Loucy (cell line): ENCODE measurements at regions not wholly inside any gene's neighbourhood (a gene's known extent, or its start where the extent isn't known, plus 50 kb on each side); places are given as distances from the start of the nearest gene placed in this dataset.

Experiments
- H2AFZ ChIP-seq: fragments of 200-600 bp; sonication (generic); 2 replicates; pipeline ENCODE4 v1.6.0; 2016; ENCODE audit warnings: antibody characterized with exemption, mild to moderate bottlenecking, low read length, moderate library complexity
- H3F3A ChIP-seq: fragments of 200-600 bp; 2 replicates; pipeline ENCODE4 v1.6.0; 2016; ENCODE audit warnings: antibody characterized with exemption, low read depth, mild to moderate bottlenecking
- H3K27me3 ChIP-seq: fragments of 200-600 bp; sonication (generic); 2 replicates; pipeline ENCODE4 v1.6.1; 2014; ENCODE audit warnings: low read length, mild to moderate bottlenecking; ENCODE audit not compliant: insufficient read depth, poor library complexity, severe bottlenecking
- H3K36me3 ChIP-seq: fragments of 200-600 bp; sonication (generic); 2 replicates; pipeline ENCODE4 v1.6.1; 2016; ENCODE audit warnings: low read length; ENCODE audit not compliant: insufficient read depth
- H3K4me1 ChIP-seq: fragments of 200-600 bp; sonication (generic); 2 replicates; pipeline ENCODE4 v1.5.1; 2014; ENCODE audit warnings: low read length, mild to moderate bottlenecking; ENCODE audit not compliant: insufficient read depth, poor library complexity, severe bottlenecking
- H3K4me2 ChIP-seq: fragments of 200-600 bp; sonication (generic); 2 replicates; pipeline ENCODE4 v1.6.0; 2014; ENCODE audit warnings: antibody characterized with exemption, low read length, low read depth, mild to moderate bottlenecking; ENCODE audit not compliant: poor library complexity, severe bottlenecking
- H3K4me3 ChIP-seq: fragments of 200-600 bp; sonication (generic); 2 replicates; pipeline ENCODE4 v1.5.1; 2014; ENCODE audit warnings: low read length, mild to moderate bottlenecking, mixed read lengths; ENCODE audit not compliant: poor library complexity, severe bottlenecking
- H3K79me2 ChIP-seq: fragments of 200-600 bp; sonication (generic); 2 replicates; pipeline ENCODE4 v1.6.1; 2014; ENCODE audit warnings: low read length; ENCODE audit not compliant: insufficient read depth
- H3K9ac ChIP-seq: fragments of 200-600 bp; sonication (generic); 2 replicates; pipeline ENCODE4 v1.6.0; 2014; ENCODE audit warnings: mild to moderate bottlenecking, low read depth, low read length, moderate library complexity; ENCODE audit not compliant: poor library complexity, severe bottlenecking
- H3K9me2 ChIP-seq: fragments of 200-600 bp; sonication (generic); replicated peaks from 2 replicates; pipeline ENCODE4 v1.6.1; 2016; ENCODE audit warnings: low read depth, low read length, mixed read lengths
- H3K9me3 ChIP-seq: fragments of 200-600 bp; sonication (generic); 2 replicates; pipeline ENCODE4 v1.6.1; 2014; ENCODE audit warnings: mild to moderate bottlenecking, antibody characterized with exemption, low read length, low read depth; ENCODE audit not compliant: insufficient read depth
- H4K20me1 ChIP-seq: fragments of 200-600 bp; sonication (generic); 2 replicates; pipeline ENCODE4 v1.6.0; 2014; ENCODE audit warnings: antibody characterized with exemption, low read length, mild to moderate bottlenecking; ENCODE audit not compliant: insufficient read depth, poor library complexity, severe bottlenecking
- CTCF ChIP-seq: fragments of 200-600 bp; sonication (generic); conservative IDR thresholded peaks from 2 replicates; pipeline ENCODE4 v1.5.1; 2014; ENCODE audit warnings: mild to moderate bottlenecking, antibody characterized with exemption, low read length
- EZH2phosphoT487 ChIP-seq: fragments of 200-600 bp; IDR thresholded peaks from 2 replicates; pipeline ENCODE4 v1.6.1; 2018; ENCODE audit warnings: antibody characterized with exemption, mild to moderate bottlenecking, moderate library complexity, borderline replicate concordance

GRCh38 chr4:43425206-43425605 lies 532.7 kb downstream of the GRXCR1 start:
- Histone ChIP-seq H4K20me1 (no peaks in the 10 kb centered on the region), H3K36me3 (no peaks in the 10 kb centered on the region), H3K27me3 (no peaks in the 10 kb centered on the region), H3K4me1 (no peaks in the 10 kb centered on the region), H3K9ac (no peak overlapping the region), H3K4me2 (no peak overlapping the region), H2AFZ (no peak overlapping the region), H3K79me2 (no peaks in the 10 kb centered on the region), H3K9me3 (no peaks in the 10 kb centered on the region), H3F3A (no peaks in the 10 kb centered on the region), H3K4me3 (no peak overlapping the region), H3K9me2 (no peaks in the 10 kb centered on the region; the same call in 1 of the 2 replicates)
- TF ChIP-seq EZH2phosphoT487: no peak

- no peaks in the 10 kb centered on the region for H3K36me3 ChIP-seq
- H2AFZ ChIP-seq: no peak overlapping the region
- no peak overlapping the region for H3K4me2 ChIP-seq
- no peaks in the 10 kb centered on the region for H4K20me1 ChIP-seq
- no peak overlapping the region for H3K4me3 ChIP-seq
- H3K9me3 ChIP-seq: no peaks in the 10 kb centered on the region
- no peaks in the 10 kb centered on the region for H3K79me2 ChIP-seq
- H3K4me1 ChIP-seq: no peaks in the 10 kb centered on the region
- H3K9me2 ChIP-seq: no peaks in the 10 kb centered on the region
- no peaks in the 10 kb centered on the region for H3K27me3 ChIP-seq
- no peak overlapping the region for H3K9ac ChIP-seq
- H3F3A ChIP-seq: no peaks in the 10 kb centered on the region
- TF ChIP-seq EZH2phosphoT487 (no peak), CTCF (no peak)
Observed at GRCh38 chr4:43435291-43435690, 542.8 kb downstream of the GRXCR1 start.

DNA sequence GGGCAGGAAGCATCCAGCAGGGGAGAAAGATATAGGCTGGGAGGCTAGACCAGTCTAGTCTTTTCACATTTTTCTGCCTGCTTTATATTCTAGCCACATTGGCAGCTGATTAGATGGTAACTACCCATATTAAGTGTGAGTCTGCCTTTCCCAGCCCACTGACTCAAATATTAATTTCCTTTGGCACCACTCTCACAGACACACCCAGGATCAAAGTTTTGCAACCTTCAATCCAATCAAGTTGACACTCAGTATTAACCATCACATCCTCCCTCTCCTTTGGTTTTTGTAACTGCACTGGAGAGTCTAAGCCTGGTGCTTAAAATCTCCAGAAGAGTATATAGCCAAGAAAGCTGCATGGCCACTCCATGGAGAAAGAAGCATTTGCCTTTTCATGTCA lies 560.4 kb downstream of the GRXCR1 start:
- no peaks in the 10 kb centered on the region for H3K9me3 ChIP-seq
- H3K4me3 ChIP-seq: no peak overlapping the region
- no peaks in the 10 kb centered on the region for H3K4me1 ChIP-seq
- H3K36me3 ChIP-seq: no peaks in the 10 kb centered on the region
- TF ChIP-seq CTCF: no peak
- no peak for TF ChIP-seq EZH2phosphoT487
- no peak overlapping the region for H2AFZ ChIP-seq
- H3K4me2 ChIP-seq: no peak overlapping the region
- no peaks in the 10 kb centered on the region for H3K9me2 ChIP-seq
- no peak overlapping the region for H3K9ac ChIP-seq
- H3K79me2 ChIP-seq: no peaks in the 10 kb centered on the region
- H3F3A ChIP-seq: no peaks in the 10 kb centered on the region
- no peaks in the 10 kb centered on the region for H3K27me3 ChIP-seq
- H4K20me1 ChIP-seq: no peaks in the 10 kb centered on the region

DNA sequence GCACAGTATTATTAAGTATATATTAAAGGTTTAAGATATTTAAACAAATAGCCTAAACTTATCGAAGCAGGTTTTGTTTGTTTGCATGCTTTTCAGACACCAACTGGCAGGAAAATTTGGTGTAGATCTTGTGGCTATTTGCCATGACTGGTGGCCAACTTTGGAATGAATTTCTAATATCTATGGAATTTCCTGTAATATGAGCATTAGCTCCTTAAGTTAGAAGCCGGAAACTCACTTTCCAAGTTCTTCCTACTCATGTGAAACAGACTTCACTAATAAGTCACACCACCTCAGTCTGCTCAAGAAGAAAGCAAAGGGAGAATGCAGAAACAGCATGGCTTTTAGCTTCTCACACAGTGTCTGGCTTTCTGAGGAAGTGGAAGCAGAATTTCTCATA lies 563.9 kb downstream of the GRXCR1 start:
- Histone ChIP-seq H3K4me1 (no peaks in the 10 kb centered on the region), H3K79me2 (no peaks in the 10 kb centered on the region), H3K4me2 (no peak overlapping the region), H3K9me2 (no peaks in the 10 kb centered on the region), H3K9ac (no peak overlapping the region), H3K9me3 (no peaks in the 10 kb centered on the region), H3F3A (no peaks in the 10 kb centered on the region), H3K36me3 (no peaks in the 10 kb centered on the region), H3K4me3 (no peak overlapping the region), H3K27me3 (no peaks in the 10 kb centered on the region), H2AFZ (no peak overlapping the region), H4K20me1 (no peaks in the 10 kb centered on the region)
- TF ChIP-seq EZH2phosphoT487 (no peak), CTCF (no peak)
